ENCODE measurements at regions not wholly inside any gene's neighbourhood (a gene's known extent, or its start where the extent isn't known, plus 50 kb on each side); places are given as distances from the start of the nearest gene placed in this dataset.

- DNase-seq (ENCODE audit: extremely low spot score) = no peak
- CTCF ChIA-PET = no interaction called here
- no peak for TF ChIP-seq CTCF (IDR thresholded peaks at IDR 0.05; ENCODE audit: control extremely low read depth, extremely low read depth, low read depth, missing control alignments)
- POLR2A ChIA-PET = no interaction called here
These were observed 213.6 kb downstream of the PMAIP1 start for GRCh38 chr18:60113396-60113795.

- ChIA-PET POLR2A (no interaction called here), CTCF (interaction anchor here (0.8 kb wide), 1 partner anchor 14 kb away, joined by 3 read pairs; no protein-coding TSS in a partner anchor)
- TF ChIP-seq CTCF (IDR thresholded peaks at IDR 0.05; ENCODE audit: control extremely low read depth, extremely low read depth, low read depth, missing control alignments) = no peak
- DNase-seq (ENCODE audit: extremely low spot score) = no peak
These were observed 212.6 kb downstream of the PMAIP1 start for GRCh38 chr18:60112369-60112768.

GRCh38 chr18:60111525-60111924 lies 211.7 kb downstream of the PMAIP1 start:
- DNase-seq (ENCODE audit: extremely low spot score) = no peak
- CTCF ChIA-PET = no interaction called here
- POLR2A ChIA-PET = no interaction called here
- no peak for TF ChIP-seq CTCF (IDR thresholded peaks at IDR 0.05; ENCODE audit: control extremely low read depth, extremely low read depth, low read depth, missing control alignments)

- POLR2A ChIA-PET = no interaction called here
- no peak for TF ChIP-seq CTCF (IDR thresholded peaks at IDR 0.05; ENCODE audit: control extremely low read depth, extremely low read depth, low read depth, missing control alignments)
- CTCF ChIA-PET = no interaction called here
- DNase-seq (ENCODE audit: extremely low spot score) = no peak
These were observed 211.0 kb downstream of the PMAIP1 start for GRCh38 chr18:60110836-60111235.

GRCh38 chr18:60100778-60101177 lies 201.0 kb downstream of the PMAIP1 start:
- POLR2A ChIA-PET = no interaction called here
- TF ChIP-seq CTCF (IDR thresholded peaks at IDR 0.05; ENCODE audit: control extremely low read depth, extremely low read depth, low read depth, missing control alignments) = no peak
- DNase-seq (ENCODE audit: extremely low spot score) = no peak
- CTCF ChIA-PET = no interaction called here

GRCh38 chr18:60099709-60100108 lies 199.9 kb downstream of the PMAIP1 start:
- no peak for DNase-seq (ENCODE audit: extremely low spot score)
- ChIA-PET POLR2A (no interaction called here), CTCF (no interaction called here)
- TF ChIP-seq CTCF (IDR thresholded peaks at IDR 0.05; ENCODE audit: control extremely low read depth, extremely low read depth, low read depth, missing control alignments) = no peak

- ChIA-PET POLR2A (no interaction called here), CTCF (interaction anchor here (1.4 kb wide), 1 partner anchor 10 kb away, joined by 3 read pairs; no protein-coding TSS in a partner anchor)
- TF ChIP-seq CTCF (IDR thresholded peaks at IDR 0.05; ENCODE audit: control extremely low read depth, extremely low read depth, low read depth, missing control alignments) = no peak
- DNase-seq (ENCODE audit: extremely low spot score) = no peak
These were observed 196.6 kb downstream of the PMAIP1 start for GRCh38 chr18:60096428-60096827.
